Stimulated activated CD8-positive, alpha-beta memory T cell treated with anti-CD3 and anti-CD28 coated beads, Interleukin-4, amount 100 ng/mL, for 24 hours (primary cell): ENCODE measurements at regions not wholly inside any gene's neighbourhood (a gene's known extent, or its start where the extent isn't known, plus 50 kb on each side); places are given as distances from the start of the nearest gene placed in this dataset.

Experiments
- DNase-seq: peaks from one replicate; pipeline ENCODE4 v3.0.0-alpha.2; 2020; ENCODE audit warnings: low read depth

- DNase-seq: no peak
Observed at GRCh38 chr22:48850658-48851287, 976.9 kb downstream of the BRD1 start.

GRCh38 chr22:48849963-48850657 lies 977.6 kb downstream of the BRD1 start:
- DNase-seq: no peak

GRCh38 chr22:48849219-48849912 lies 978.3 kb downstream of the BRD1 start:
- DNase-seq: no peak

GRCh38 chr22:48846200-48846599 lies 981.5 kb downstream of the BRD1 start:
- DNase-seq: no peak

- DNase-seq: no peak
Observed at GRCh38 chr22:48845356-48845936, 982.2 kb downstream of the BRD1 start.

- no peak for DNase-seq
Observed at GRCh38 chr22:48844056-48844675, 983.5 kb downstream of the BRD1 start.

- DNase-seq: no peak
Observed at GRCh38 chr22:48843640-48844039, 984.0 kb downstream of the BRD1 start.

GRCh38 chr22:48842976-48843375 lies 984.7 kb downstream of the BRD1 start:
- DNase-seq: no peak

GRCh38 chr22:48842583-48842945 lies 985.1 kb downstream of the BRD1 start:
- no peak for DNase-seq

- no peak for DNase-seq
Observed at GRCh38 chr22:48841881-48842582, 985.6 kb downstream of the BRD1 start.

- no peak for DNase-seq
Observed at GRCh38 chr22:48840112-48840949, 987.3 kb downstream of the BRD1 start.

- DNase-seq: no peak
Observed at GRCh38 chr22:48838846-48839730, 988.6 kb downstream of the BRD1 start.

- no peak for DNase-seq
Observed at GRCh38 chr22:48838376-48838775, 989.3 kb downstream of the BRD1 start.

- no peak for DNase-seq
Observed at GRCh38 chr22:48837341-48837935, 990.2 kb downstream of the BRD1 start.

- no peak for DNase-seq
Observed at GRCh38 chr22:48836673-48837340, 990.9 kb downstream of the BRD1 start.

- DNase-seq: no peak
Observed at GRCh38 chr22:48835857-48836672, 991.6 kb downstream of the BRD1 start.

GRCh38 chr22:48835364-48835763 lies 992.3 kb downstream of the BRD1 start:
- DNase-seq: no peak

- no peak for DNase-seq
Observed at GRCh38 chr22:48834404-48834803, 993.3 kb downstream of the BRD1 start.
